MM.1S (cell line): ENCODE measurements at regions not wholly inside any gene's neighbourhood (a gene's known extent, or its start where the extent isn't known, plus 50 kb on each side); places are given as distances from the start of the nearest gene placed in this dataset.

Experiments used
- DNase-seq: peaks from one replicate; pipeline ENCODE4 v3.0.0-alpha.2; 2015
- H2AFZ ChIP-seq: fragments of 300-600 bp; sonication (generic); 2 replicates; pipeline ENCODE4 v1.6.0; 2016; ENCODE audit warnings: antibody characterized with exemption, low read length
- H3F3A ChIP-seq: fragments of 300-600 bp; sonication (generic); 2 replicates; pipeline ENCODE4 v1.6.1; 2016; ENCODE audit warnings: mild to moderate bottlenecking, antibody characterized with exemption, low read length, moderate library complexity, mixed read lengths; ENCODE audit not compliant: insufficient read depth
- H3K27ac ChIP-seq: fragments of 300-600 bp; sonication (generic); 2 replicates; pipeline ENCODE4 v1.5.1; 2016; ENCODE audit warnings: mild to moderate bottlenecking, low read length
- H3K27me3 ChIP-seq: fragments of 300-600 bp; sonication (generic); replicated peaks from 2 replicates; pipeline ENCODE4 v1.6.0; 2016; ENCODE audit warnings: low read length; ENCODE audit not compliant: insufficient read depth
- H3K36me3 ChIP-seq: fragments of 300-600 bp; sonication (generic); replicated peaks from 2 replicates; pipeline ENCODE4 v1.6.1; 2016; ENCODE audit warnings: mild to moderate bottlenecking, low read length, mixed read lengths; ENCODE audit not compliant: insufficient read depth
- H3K4me1 ChIP-seq: fragments of 300-600 bp; sonication (generic); 2 replicates; pipeline ENCODE4 v1.6.1; 2016; ENCODE audit warnings: low read length, mixed read lengths
- H3K4me2 ChIP-seq: fragments of 300-600 bp; sonication (generic); 2 replicates; pipeline ENCODE4 v1.6.0; 2016; ENCODE audit warnings: low read depth, low read length
- H3K4me3 ChIP-seq: fragments of 300-600 bp; sonication (generic); 2 replicates; pipeline ENCODE4 v1.5.1; 2016; ENCODE audit warnings: low read length, mixed read lengths
- H3K79me2 ChIP-seq: fragments of 300-600 bp; sonication (generic); 2 replicates; pipeline ENCODE4 v1.6.1; 2016; ENCODE audit warnings: mixed run types, low read length, mixed read lengths
- H3K9ac ChIP-seq: fragments of 300-600 bp; sonication (generic); 2 replicates; pipeline ENCODE4 v1.6.1; 2016; ENCODE audit warnings: low read length, mixed read lengths
- H3K9me2 ChIP-seq: fragments of 300-600 bp; sonication (generic); replicated peaks from 2 replicates; pipeline ENCODE4 v1.6.1; 2016; ENCODE audit warnings: mild to moderate bottlenecking, low read length, mixed read lengths; ENCODE audit not compliant: insufficient read depth
- H3K9me3 ChIP-seq: fragments of 300-600 bp; sonication (generic); replicated peaks from 2 replicates; pipeline ENCODE4 v1.6.1; 2016; ENCODE audit warnings: mild to moderate bottlenecking, low read length, mixed read lengths; ENCODE audit not compliant: insufficient read depth
- H4K20me1 ChIP-seq: fragments of 300-600 bp; sonication (generic); 2 replicates; pipeline ENCODE4 v1.6.1; 2016; ENCODE audit warnings: mild to moderate bottlenecking, low read length, moderate library complexity, mixed read lengths; ENCODE audit not compliant: insufficient read depth
- EZH2 ChIP-seq: fragments of 300-600 bp; sonication (generic); optimal IDR thresholded peaks from 2 replicates; pipeline ENCODE3; 2017; ENCODE audit warnings: low read depth, mild to moderate bottlenecking, antibody characterized with exemption, low read length, mixed read lengths
- EZH2phosphoT487 ChIP-seq: fragments of 300-600 bp; sonication (generic); IDR thresholded peaks from 2 replicates; pipeline ENCODE4 v1.6.1; 2018; ENCODE audit warnings: antibody characterized with exemption, low read length
- TF ChIP-seq, protein P1 (sequence below): fragments of 300-600 bp; sonication (generic); IDR thresholded peaks from 2 replicates; pipeline ENCODE4 v1.5.1; 2016; ENCODE audit warnings: antibody characterized with exemption, low read length, mixed read lengths

DNA sequence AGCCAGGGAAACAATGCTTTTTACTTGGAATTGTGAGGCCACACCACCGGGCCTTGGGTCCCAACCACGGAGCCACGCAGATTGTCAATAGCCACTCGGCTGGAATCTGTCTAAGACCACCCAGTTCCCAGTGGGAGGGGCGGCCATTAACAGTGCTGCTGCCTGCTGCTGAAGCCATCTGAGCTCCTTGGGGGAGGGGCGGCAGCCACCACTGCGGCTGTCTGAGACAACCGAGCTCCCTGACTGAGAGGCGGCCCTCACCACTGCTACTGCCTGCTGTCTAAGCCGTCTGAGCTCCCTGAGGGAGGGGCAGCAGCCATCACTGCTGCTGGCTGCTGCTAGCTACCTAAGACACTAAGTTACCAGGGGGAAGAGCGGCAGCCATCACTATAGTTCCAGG, 64.3 kb downstream of the DMRTA2 start:
- Histone ChIP-seq H4K20me1 (no peaks in the 10 kb centered on the region), H3K9me2 (no peaks in the 10 kb centered on the region), H3K4me1 (no peaks in the 10 kb centered on the region), H3K4me2 (no peak overlapping the region), H3K27me3 (no peaks in the 10 kb centered on the region), H3K9ac (no peak overlapping the region), H3F3A (no peaks in the 10 kb centered on the region), H3K36me3 (no peaks in the 10 kb centered on the region), H3K9me3 (no peaks in the 10 kb centered on the region), H3K4me3 (no peak overlapping the region), H3K27ac (no peak overlapping the region), H3K79me2 (no peaks in the 10 kb centered on the region), H2AFZ (no peak overlapping the region)
- no peak for DNase-seq
- TF ChIP-seq EZH2 (no peak), EZH2phosphoT487 (no peak)
- TF ChIP-seq, protein P1, sequence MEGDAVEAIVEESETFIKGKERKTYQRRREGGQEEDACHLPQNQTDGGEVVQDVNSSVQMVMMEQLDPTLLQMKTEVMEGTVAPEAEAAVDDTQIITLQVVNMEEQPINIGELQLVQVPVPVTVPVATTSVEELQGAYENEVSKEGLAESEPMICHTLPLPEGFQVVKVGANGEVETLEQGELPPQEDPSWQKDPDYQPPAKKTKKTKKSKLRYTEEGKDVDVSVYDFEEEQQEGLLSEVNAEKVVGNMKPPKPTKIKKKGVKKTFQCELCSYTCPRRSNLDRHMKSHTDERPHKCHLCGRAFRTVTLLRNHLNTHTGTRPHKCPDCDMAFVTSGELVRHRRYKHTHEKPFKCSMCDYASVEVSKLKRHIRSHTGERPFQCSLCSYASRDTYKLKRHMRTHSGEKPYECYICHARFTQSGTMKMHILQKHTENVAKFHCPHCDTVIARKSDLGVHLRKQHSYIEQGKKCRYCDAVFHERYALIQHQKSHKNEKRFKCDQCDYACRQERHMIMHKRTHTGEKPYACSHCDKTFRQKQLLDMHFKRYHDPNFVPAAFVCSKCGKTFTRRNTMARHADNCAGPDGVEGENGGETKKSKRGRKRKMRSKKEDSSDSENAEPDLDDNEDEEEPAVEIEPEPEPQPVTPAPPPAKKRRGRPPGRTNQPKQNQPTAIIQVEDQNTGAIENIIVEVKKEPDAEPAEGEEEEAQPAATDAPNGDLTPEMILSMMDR = no peak

DNA sequence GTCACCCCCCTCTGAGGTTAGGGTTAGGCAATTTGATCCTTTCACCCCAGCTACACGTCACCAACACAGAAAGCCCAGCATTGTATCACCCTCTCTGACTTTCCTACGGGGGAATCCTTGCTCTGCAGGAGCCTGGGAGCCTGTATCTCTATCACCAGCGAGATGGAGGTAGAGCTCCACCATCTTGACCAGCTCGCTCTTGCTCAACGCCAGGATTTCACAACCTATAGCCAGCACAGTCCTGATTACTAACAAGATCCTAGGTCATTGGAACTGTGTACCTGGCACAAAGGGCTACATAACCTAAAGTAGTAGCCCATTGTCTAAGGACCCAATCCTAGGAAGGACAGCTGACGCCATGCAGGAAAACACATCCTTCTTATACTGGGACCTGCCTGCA, 66.1 kb downstream of the DMRTA2 start:
- Histone ChIP-seq H4K20me1 (no peaks in the 10 kb centered on the region), H3K4me3 (no peak overlapping the region), H3K36me3 (no peaks in the 10 kb centered on the region), H3K9me2 (no peaks in the 10 kb centered on the region), H3K27ac (no peak overlapping the region), H3K4me2 (no peak overlapping the region), H3F3A (no peaks in the 10 kb centered on the region), H3K27me3 (no peaks in the 10 kb centered on the region), H3K9ac (no peak overlapping the region), H3K9me3 (no peaks in the 10 kb centered on the region), H3K4me1 (no peaks in the 10 kb centered on the region), H3K79me2 (no peaks in the 10 kb centered on the region), H2AFZ (no peak overlapping the region)
- no peak for DNase-seq
- TF ChIP-seq EZH2 = no peak
- no peak for TF ChIP-seq EZH2phosphoT487
- TF ChIP-seq, protein P1 = no peak

DNA sequence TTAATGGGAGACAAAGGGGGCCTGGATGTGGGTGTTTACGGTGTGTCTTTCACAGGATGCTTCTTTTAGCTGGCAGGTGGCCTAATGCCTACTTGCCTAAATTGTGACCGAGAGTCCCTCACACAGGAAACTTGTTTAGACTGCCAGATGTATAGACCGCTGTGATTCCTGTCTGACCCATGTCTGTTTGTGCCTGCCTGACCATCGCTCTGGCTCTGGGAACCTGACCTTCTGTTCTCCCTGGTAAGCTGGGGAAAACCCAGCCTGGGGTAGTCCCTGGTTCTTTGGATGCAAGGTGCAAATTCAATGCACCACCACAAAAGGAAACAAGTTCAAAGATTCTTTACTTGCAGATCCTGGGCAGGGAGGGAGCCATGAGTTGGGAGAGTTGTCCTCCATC, 68.4 kb downstream of the DMRTA2 start:
- no peak overlapping the region for H3K4me3 ChIP-seq
- TF ChIP-seq EZH2 = no peak
- TF ChIP-seq EZH2phosphoT487 = no peak
- TF ChIP-seq, protein P1 = no peak
- H3K36me3 ChIP-seq = no peaks in the 10 kb centered on the region
- no peaks in the 10 kb centered on the region for H3K27me3 ChIP-seq
- no peaks in the 10 kb centered on the region for H3K9me2 ChIP-seq
- no peak overlapping the region for H2AFZ ChIP-seq
- no peak overlapping the region for H3K27ac ChIP-seq
- no peaks in the 10 kb centered on the region for H3K79me2 ChIP-seq
- H3K4me1 ChIP-seq = no peaks in the 10 kb centered on the region
- no peak overlapping the region for H3K4me2 ChIP-seq
- no peaks in the 10 kb centered on the region for H3K9me3 ChIP-seq
- no peaks in the 10 kb centered on the region for H4K20me1 ChIP-seq
- no peak overlapping the region for H3K9ac ChIP-seq
- no peak for DNase-seq
- no peaks in the 10 kb centered on the region for H3F3A ChIP-seq
